CD4-positive, alpha-beta T cell (primary cell): ENCODE measurements at regions not wholly inside any gene's neighbourhood (a gene's known extent, or its start where the extent isn't known, plus 50 kb on each side); places are given as distances from the start of the nearest gene placed in this dataset.

ENCODE experiments used
- ATAC-seq: fragments of 200-7000 bp; cut with Tn5 transposase; one replicate; pipeline ENCODE4 v1.10.0; 2022; ENCODE audit warnings: mild to moderate bottlenecking; ENCODE audit not compliant: poor library complexity
- CTCF ChIA-PET: fragments of 350-600 bp; sonication (Branson Sonifier 250); formaldehyde crosslinking; loops from one replicate; lab custom pipeline; 2021; ENCODE audit warnings: antibody characterized with exemption, inconsistent platforms; lab: Charles Lee
- POLR2A ChIA-PET: fragments of 350-600 bp; sonication (Branson Sonifier 250); formaldehyde crosslinking; loops from one replicate; lab custom pipeline; 2021; ENCODE audit warnings: antibody characterized with exemption, inconsistent platforms; lab: Charles Lee
- DNase-seq, 14 experiments: peaks; one replicate each; pipeline ENCODE4 v3.0.0-alpha.2; 2013 to 2020; ENCODE audit warnings: mixed read lengths in 2 of 14
- H3K27ac ChIP-seq, 2 donors: one replicate each; pipeline versions ENCODE4 v1.5.1 to v1.7.0; 2013; ENCODE audit warnings: low read length in 2 of 2, low read depth in 1 of 2, mild to moderate bottlenecking in 1 of 2
- H3K27me3 ChIP-seq, 2 experiments: 1 replicate in 1 of 2; 2 replicates in 1 of 2; pipeline versions ENCODE4 v1.6.1 to v1.7.0; 2013; ENCODE audit warnings: low read length in 2 of 2, control low read depth in 1 of 2, mild to moderate bottlenecking in 1 of 2, moderate library complexity in 1 of 2; ENCODE audit not compliant: insufficient read depth in 2 of 2, control insufficient read depth in 1 of 2
- H3K36me3 ChIP-seq: one replicate; pipeline ENCODE4 v1.6.1; 2013; ENCODE audit warnings: low read length, control low read depth; ENCODE audit not compliant: insufficient read depth
- H3K4me1 ChIP-seq: one replicate; pipeline ENCODE4 v1.6.1; 2013; ENCODE audit warnings: low read length, control low read depth; ENCODE audit not compliant: insufficient read depth
- H3K4me3 ChIP-seq: one replicate; pipeline ENCODE4 v1.5.1; 2013; ENCODE audit warnings: mild to moderate bottlenecking, low read length, moderate library complexity
- H3K9me3 ChIP-seq, 2 experiments: 1 replicate in 1 of 2; 2 replicates in 1 of 2; pipeline versions ENCODE4 v1.6.1 to v1.7.0; 2013; ENCODE audit warnings: low read length in 2 of 2, mild to moderate bottlenecking in 2 of 2, control low read depth in 1 of 2, moderate library complexity in 1 of 2; ENCODE audit not compliant: control insufficient read depth in 1 of 2, insufficient read depth in 1 of 2
- H3K27ac Mint-ChIP-seq: one replicate; pipeline ENCODE4 v1.8.0; 2020; ENCODE audit warnings: mixed read lengths
- H3K27me3 Mint-ChIP-seq: one replicate; pipeline ENCODE4 v1.8.0; 2021; ENCODE audit warnings: mixed read lengths
- H3K36me3 Mint-ChIP-seq: one replicate; pipeline ENCODE4 v1.8.0; 2021; ENCODE audit warnings: low read depth, mixed read lengths
- H3K4me1 Mint-ChIP-seq: one replicate; pipeline ENCODE4 v1.8.0; 2021; ENCODE audit warnings: low read depth, mixed read lengths
- H3K4me3 Mint-ChIP-seq: one replicate; pipeline ENCODE4 v1.8.0; 2020; ENCODE audit warnings: mild to moderate bottlenecking, mixed read lengths
- H3K9me3 Mint-ChIP-seq: one replicate; pipeline ENCODE4 v1.8.0; 2020; ENCODE audit warnings: mixed read lengths
- intact Hi-C, 2 experiments: fragments of 100-400 bp; cut with DNase I in 1 of 2; cut with micrococcal nuclease in 1 of 2; formaldehyde crosslinking; loops; one replicate each; pipeline versions ENCODE4 v1.15.1 to v1.9.0; 2023 to 2025; cut with DNase I, micrococcal nuclease
- TF ChIP-seq, protein P1 (sequence below): fragments of 200-600 bp; IDR thresholded peaks from one replicate; pipeline ENCODE4 v1.8.0; 2022; ENCODE audit warnings: antibody characterized with exemption, mild to moderate bottlenecking

- POLR2A ChIA-PET = interaction anchor here (0.6 to 3.6 kb wide), 16 partner anchors 14 to 300 kb away, joined by 3 to 32 read pairs (median 4); partner anchors contain the start of genes NFKBIZ and NXPE3
- no peaks in the 10 kb centered on the region for H3K27me3 ChIP-seq
- no peak overlapping the region for H3K4me3 ChIP-seq
- Mint-ChIP-seq H3K4me1 (peaks cover 69% of the 10 kb centered on the region), H3K9me3 (peaks cover 2% of the 10 kb centered on the region), H3K27ac (peak overlapping the region; percentile 96), H3K4me3 (peak overlapping the region; percentile 70), H3K27me3 (no peaks in the 10 kb centered on the region), H3K36me3 (no peaks in the 10 kb centered on the region)
- ATAC-seq = peak; percentile 77
- peak in 9 of 14 experiments; percentile 11 to 54 (median 36) for DNase-seq
- H3K36me3 ChIP-seq = no peaks in the 10 kb centered on the region
- intact Hi-C loops = loop anchor here in 1 of 2 experiments (5.0 kb wide), 1 partner anchor 33 kb away; no protein-coding TSS in a partner anchor
- H3K4me1 ChIP-seq = peaks cover 22% of the 10 kb centered on the region
- peak overlapping the region; percentile 59 to 66 for H3K27ac ChIP-seq
- H3K9me3 ChIP-seq = no peaks in the 10 kb centered on the region
- TF ChIP-seq, protein P1, sequence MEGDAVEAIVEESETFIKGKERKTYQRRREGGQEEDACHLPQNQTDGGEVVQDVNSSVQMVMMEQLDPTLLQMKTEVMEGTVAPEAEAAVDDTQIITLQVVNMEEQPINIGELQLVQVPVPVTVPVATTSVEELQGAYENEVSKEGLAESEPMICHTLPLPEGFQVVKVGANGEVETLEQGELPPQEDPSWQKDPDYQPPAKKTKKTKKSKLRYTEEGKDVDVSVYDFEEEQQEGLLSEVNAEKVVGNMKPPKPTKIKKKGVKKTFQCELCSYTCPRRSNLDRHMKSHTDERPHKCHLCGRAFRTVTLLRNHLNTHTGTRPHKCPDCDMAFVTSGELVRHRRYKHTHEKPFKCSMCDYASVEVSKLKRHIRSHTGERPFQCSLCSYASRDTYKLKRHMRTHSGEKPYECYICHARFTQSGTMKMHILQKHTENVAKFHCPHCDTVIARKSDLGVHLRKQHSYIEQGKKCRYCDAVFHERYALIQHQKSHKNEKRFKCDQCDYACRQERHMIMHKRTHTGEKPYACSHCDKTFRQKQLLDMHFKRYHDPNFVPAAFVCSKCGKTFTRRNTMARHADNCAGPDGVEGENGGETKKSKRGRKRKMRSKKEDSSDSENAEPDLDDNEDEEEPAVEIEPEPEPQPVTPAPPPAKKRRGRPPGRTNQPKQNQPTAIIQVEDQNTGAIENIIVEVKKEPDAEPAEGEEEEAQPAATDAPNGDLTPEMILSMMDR = no peak
- CTCF ChIA-PET = no interaction called here
Measured at GRCh38 chr3:102078854-102079808, 229.8 kb downstream of the NFKBIZ start.

DNA sequence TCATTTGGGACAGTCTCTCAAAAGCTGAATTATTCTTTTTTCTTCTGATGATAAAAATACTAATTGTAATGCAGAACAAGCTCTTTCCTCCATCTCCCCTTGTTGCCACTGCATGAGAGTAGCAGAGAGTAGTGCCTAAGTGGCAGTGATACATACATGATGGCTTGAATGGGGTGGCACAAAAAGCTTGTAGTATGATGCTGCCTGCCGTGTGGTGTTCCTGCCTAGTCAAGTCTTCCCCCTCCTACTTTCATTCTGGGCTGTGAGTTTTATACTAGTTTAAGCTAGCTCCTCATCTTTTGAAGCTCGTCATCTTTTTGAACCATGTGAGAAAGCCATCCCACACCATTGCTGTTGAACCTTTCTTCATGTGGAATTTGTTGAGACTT, 230.5 kb downstream of the NFKBIZ start:
- peak overlapping the region; percentile 59 to 66 for H3K27ac ChIP-seq
- DNase-seq = peak in 3 of 14 experiments; percentile 9 to 37 (median 21)
- CTCF ChIA-PET = no interaction called here
- no peak overlapping the region for H3K4me3 Mint-ChIP-seq
- H3K9me3 Mint-ChIP-seq = peaks cover 2% of the 10 kb centered on the region
- no peaks in the 10 kb centered on the region for H3K27me3 Mint-ChIP-seq
- peaks cover 63% of the 10 kb centered on the region for H3K4me1 Mint-ChIP-seq
- TF ChIP-seq, protein P1 = no peak
- no peak overlapping the region for H3K4me3 ChIP-seq
- ATAC-seq = peak; percentile 58
- no peaks in the 10 kb centered on the region for H3K9me3 ChIP-seq
- no peaks in the 10 kb centered on the region for H3K36me3 Mint-ChIP-seq
- peaks cover 22% of the 10 kb centered on the region for H3K4me1 ChIP-seq
- peak overlapping the region; percentile 96 for H3K27ac Mint-ChIP-seq
- H3K36me3 ChIP-seq = no peaks in the 10 kb centered on the region
- POLR2A ChIA-PET = interaction anchor here (0.9 to 3.6 kb wide), 6 partner anchors 13 to 270 kb away, joined by 3 to 32 read pairs (median 6); partner anchors contain the start of gene NFKBIZ
- intact Hi-C loops = loop anchor here in 1 of 2 experiments (5.0 kb wide), 1 partner anchor 32 kb away; no protein-coding TSS in a partner anchor
- H3K27me3 ChIP-seq = no peaks in the 10 kb centered on the region

- H3K36me3 Mint-ChIP-seq = no peaks in the 10 kb centered on the region
- Histone ChIP-seq H3K27me3 (no peaks in the 10 kb centered on the region), H3K4me3 (no peak overlapping the region), H3K36me3 (no peaks in the 10 kb centered on the region), H3K9me3 (no peaks in the 10 kb centered on the region), H3K27ac (no peak overlapping the region), H3K4me1 (peaks cover 22% of the 10 kb centered on the region)
- H3K4me1 Mint-ChIP-seq = peaks cover 57% of the 10 kb centered on the region
- POLR2A ChIA-PET = no interaction called here
- no peak for DNase-seq
- no peak for ATAC-seq
- H3K27ac Mint-ChIP-seq = peak overlapping the region; percentile 96
- no peak overlapping the region for H3K4me3 Mint-ChIP-seq
- TF ChIP-seq, protein P1 = no peak
- no peaks in the 10 kb centered on the region for H3K27me3 Mint-ChIP-seq
- H3K9me3 Mint-ChIP-seq = peaks cover 2% of the 10 kb centered on the region
- CTCF ChIA-PET = no interaction called here
- intact Hi-C loops = no loop called here
Measured at GRCh38 chr3:102081572-102082289, 232.4 kb downstream of the NFKBIZ start.
